GM18498 (cell line): ENCODE measurements at regions not wholly inside any gene's neighbourhood (a gene's known extent, or its start where the extent isn't known, plus 50 kb on each side); places are given as distances from the start of the nearest gene placed in this dataset.

ENCODE experiments used
- ATAC-seq: cut with Tn5 transposase; IDR thresholded peaks from one replicate; pipeline ENCODE4 v1.9.1; 2021; ENCODE audit warnings: mild to moderate bottlenecking, moderate library complexity; ENCODE audit not compliant: unreplicated experiment

- no peak for ATAC-seq
These were observed 329.1 kb upstream of the NFIA start for GRCh38 chr1:60753036-60753900.

- ATAC-seq = no peak
These were observed 331.1 kb upstream of the NFIA start for GRCh38 chr1:60751306-60751705.

GRCh38 chr1:60747353-60747752 is 335.0 kb upstream of the NFIA start:
- ATAC-seq = no peak

GRCh38 chr1:60746278-60746791 is 336.0 kb upstream of the NFIA start:
- no peak for ATAC-seq

- ATAC-seq = no peak
These were observed 336.9 kb upstream of the NFIA start for GRCh38 chr1:60745484-60745883.

GRCh38 chr1:60742339-60742738 is 340.0 kb upstream of the NFIA start:
- ATAC-seq = no peak

- no peak for ATAC-seq
These were observed 342.2 kb upstream of the NFIA start for GRCh38 chr1:60740154-60740553.

GRCh38 chr1:60739729-60740128 is 342.6 kb upstream of the NFIA start:
- ATAC-seq = no peak

- ATAC-seq = no peak
These were observed 349.4 kb upstream of the NFIA start for GRCh38 chr1:60732977-60733401.

- ATAC-seq = no peak
These were observed 351.0 kb upstream of the NFIA start for GRCh38 chr1:60731321-60731720.

- no peak for ATAC-seq
These were observed 354.8 kb upstream of the NFIA start for GRCh38 chr1:60727552-60727951.

GRCh38 chr1:60716472-60716871 is 365.9 kb upstream of the NFIA start:
- no peak for ATAC-seq

- no peak for ATAC-seq
These were observed 366.4 kb upstream of the NFIA start for GRCh38 chr1:60715970-60716369.

- no peak for ATAC-seq
These were observed 372.9 kb upstream of the NFIA start for GRCh38 chr1:60709426-60709825.

- ATAC-seq = no peak
These were observed 377.3 kb upstream of the NFIA start for GRCh38 chr1:60705026-60705425.

- no peak for ATAC-seq
These were observed 379.2 kb upstream of the NFIA start for GRCh38 chr1:60703155-60703554.

- no peak for ATAC-seq
These were observed 383.0 kb upstream of the NFIA start for GRCh38 chr1:60699325-60699724.

GRCh38 chr1:60697204-60697994 is 385.0 kb upstream of the NFIA start:
- no peak for ATAC-seq

- ATAC-seq = no peak
These were observed 385.8 kb upstream of the NFIA start for GRCh38 chr1:60696512-60696911.

- ATAC-seq = no peak
These were observed 386.6 kb upstream of the NFIA start for GRCh38 chr1:60695716-60696171.

- no peak for ATAC-seq
These were observed 387.4 kb upstream of the NFIA start for GRCh38 chr1:60694980-60695379.

GRCh38 chr1:60692031-60692430 is 390.3 kb upstream of the NFIA start:
- ATAC-seq = no peak
